ENCODE measurements at regions not wholly inside any gene's neighbourhood (a gene's known extent, or its start where the extent isn't known, plus 50 kb on each side); places are given as distances from the start of the nearest gene placed in this dataset.

GRCh38 chr15:39310633-39311032 lies 270.2 kb upstream of the THBS1 start:
- TF ChIP-seq CTCF (IDR thresholded peaks at IDR 0.05; ENCODE audit: control extremely low read depth in 1 of 3, insufficient read depth in 1 of 3, low read depth in 1 of 3, low read length in 3 of 3) (no peak), POLR2AphosphoS5 (IDR thresholded peaks at IDR 0.05; ENCODE audit: low read depth, low read length) (no peak), EP300 (IDR thresholded peaks at IDR 0.05; ENCODE audit: borderline replicate concordance in 1 of 2, low read depth in 2 of 2, low read length in 2 of 2) (no peak), EZH2 (IDR thresholded peaks at IDR 0.05; ENCODE audit: low read depth, low read length, severe bottlenecking) (no peak), SP2 (IDR thresholded peaks at IDR 0.05; ENCODE audit: low read length) (no peak), E2F6 (IDR thresholded peaks at IDR 0.05) (no peak), ATF2 (IDR thresholded peaks at IDR 0.05; ENCODE audit: low read length) (no peak), RXRA (IDR thresholded peaks at IDR 0.05; ENCODE audit: insufficient read depth, low read depth, low read length) (no peak), TBP (IDR thresholded peaks at IDR 0.05; ENCODE audit: low read depth, low read length) (no peak), SP1 (IDR thresholded peaks at IDR 0.05; ENCODE audit: low read depth, low read length) (no peak), RAD21 (IDR thresholded peaks at IDR 0.05 in 1 of 2, conservative IDR thresholded peaks at IDR 0.05 in 1 of 2; ENCODE audit: low read depth in 2 of 2, low read length in 2 of 2) (no peak), MAFK (IDR thresholded peaks at IDR 0.05; ENCODE audit: low read depth, low read length) (no peak)
